Gastrocnemius medialis (tissue), 4 donors: ENCODE measurements at regions not wholly inside any gene's neighbourhood (a gene's known extent, or its start where the extent isn't known, plus 50 kb on each side); places are given as distances from the start of the nearest gene placed in this dataset.

Experiments used
- CTCF ChIP-seq, 5 experiments: fragments of 450-650 bp in 3 of 5; fragments of 200-600 bp in 2 of 5; sonication (generic) in 2 of 5; IDR thresholded peaks in 4 of 5; conservative IDR thresholded peaks in 1 of 5; 1 replicate in 4 of 5; 2 replicates in 1 of 5; pipeline ENCODE4 v1.5.1; 2016 to 2019; ENCODE audit warnings: antibody characterized with exemption in 5 of 5, mild to moderate bottlenecking in 3 of 5, moderate library complexity in 3 of 5
- POLR2A ChIP-seq, 2 donors: fragments of 450-650 bp; IDR thresholded peaks; one replicate each; pipeline ENCODE4 v1.6.1; 2017; ENCODE audit warnings: antibody characterized with exemption in 2 of 2, mild to moderate bottlenecking in 2 of 2, moderate library complexity in 2 of 2

GRCh38 chr5:30324083-30324482 is 869.4 kb upstream of the CDH6 start:
- no peak for TF ChIP-seq CTCF (IDR thresholded peaks at IDR 0.05 in 4 of 5, conservative IDR thresholded peaks at IDR 0.05 in 1 of 5)
- TF ChIP-seq POLR2A (IDR thresholded peaks at IDR 0.05): no peak
